K562 (cell line): ENCODE measurements at regions not wholly inside any gene's neighbourhood (a gene's known extent, or its start where the extent isn't known, plus 50 kb on each side); places are given as distances from the start of the nearest gene placed in this dataset.

Source experiments
- ATAC-seq: fragments of 200-7000 bp; cut with Tn5 transposase; 3 replicates; pipeline ENCODE4 v1.9.1; 2020; ENCODE audit warnings: moderate library complexity
- BruUV-seq: library from RNA; stranded (reverse); fragments of 400-500 nt; replicated peaks from 2 replicates; lab custom pipeline; 2021; lab: Mats Ljungman, UMichigan
- CTCF ChIA-PET: fragments of 300-600 bp; formaldehyde crosslinking; extraction: SDS; loops from one replicate; lab custom pipeline; 2021; ENCODE audit warnings: low intra/inter-chr PET ratio; lab: Yijun Ruan, JAX
- POLR2A ChIA-PET: fragments of 300-600, 350-650 bp; sonication (Branson Sonifier 250); formaldehyde crosslinking; extraction: SDS; loops from one replicate; lab custom pipeline; 2021; ENCODE audit warnings: antibody characterized with exemption, inconsistent platforms; lab: Yijun Ruan, JAX
- DNase-seq, 4 experiments: peaks; one replicate each; pipeline versions ENCODE4 v3.0.0 to v3.0.0-alpha.2; 2011 to 2018; ENCODE audit warnings: low spot score in 3 of 4, mixed read lengths in 3 of 4; ENCODE audit errors: extremely low read depth in 1 of 4
- FAIRE-seq: peaks from 2 replicates; lab custom pipeline; 2011; peaks lifted over from hg19 to GRCh38; lab: Jason Lieb, UNC
- H2AFZ ChIP-seq: 2 replicates; pipeline ENCODE4 v1.6.0; 2011; ENCODE audit warnings: low read depth, low read length, control low read depth, inconsistent platforms
- H3K27ac ChIP-seq: fragments of 200-600 bp; 3 replicates; pipeline ENCODE4 v1.8.0; 2011; ENCODE audit warnings: low read depth, mild to moderate bottlenecking, control low read depth, inconsistent platforms, low read length, moderate library complexity, mixed read lengths; ENCODE audit errors: extremely low read depth
- H3K27me3 ChIP-seq, 2 experiments: fragments of 300-600 bp in 1 of 2; 2 replicates in 1 of 2; 3 replicates in 1 of 2; pipeline versions ENCODE4 v1.6.0 to v1.8.0; 2011; ENCODE audit warnings: inconsistent platforms in 2 of 2, low read length in 2 of 2, mild to moderate bottlenecking in 1 of 2, mixed read lengths in 1 of 2, moderate library complexity in 1 of 2; ENCODE audit not compliant: control insufficient read depth in 2 of 2, insufficient read depth in 2 of 2
- H3K36me3 ChIP-seq: fragments of 300-600 bp; 3 replicates; pipeline ENCODE4 v1.8.0; 2011; ENCODE audit warnings: mild to moderate bottlenecking, low read length, inconsistent platforms; ENCODE audit not compliant: control insufficient read depth, insufficient read depth
- H3K4me1 ChIP-seq, 2 experiments: fragments of 200-600 bp in 1 of 2; replicated peaks in 1 of 2; 2 replicates in 1 of 2; 3 replicates in 1 of 2; pipeline versions ENCODE4 v1.5.1 to v1.8.0; 2011; ENCODE audit warnings: inconsistent platforms in 2 of 2, low read length in 2 of 2, mild to moderate bottlenecking in 1 of 2, mixed read lengths in 1 of 2, moderate library complexity in 1 of 2; ENCODE audit not compliant: control insufficient read depth in 2 of 2, insufficient read depth in 2 of 2
- H3K4me2 ChIP-seq: 2 replicates; pipeline ENCODE4 v1.6.1; 2011; ENCODE audit warnings: low read length, control low read depth, inconsistent platforms, mixed read lengths; ENCODE audit not compliant: insufficient read depth
- H3K4me3 ChIP-seq: fragments of 200-600 bp; sonication (generic), shearing (Covaris generic); 2 replicates; pipeline ENCODE4 v1.5.1; 2016; ENCODE audit warnings: control low read depth, inconsistent platforms
- H3K79me2 ChIP-seq: fragments of 200-600 bp; 3 replicates; pipeline ENCODE4 v1.8.0; 2011; ENCODE audit warnings: low read length, inconsistent platforms; ENCODE audit not compliant: control insufficient read depth, insufficient read depth
- H3K9ac ChIP-seq, 2 experiments: 2 replicates each; pipeline versions ENCODE4 v1.6.0 to v1.6.1; 2011; ENCODE audit warnings: low read depth in 2 of 2, low read length in 2 of 2, control low read depth in 1 of 2, inconsistent platforms in 1 of 2, mild to moderate bottlenecking in 1 of 2, mixed read lengths in 1 of 2; ENCODE audit not compliant: insufficient read depth in 1 of 2
- H3K9me1 ChIP-seq: one replicate; pipeline ENCODE4 v1.6.0; 2011; ENCODE audit warnings: inconsistent platforms, mild to moderate bottlenecking, low read length, moderate library complexity; ENCODE audit not compliant: control insufficient read depth, insufficient read depth
- H3K9me3 ChIP-seq: replicated peaks from 2 replicates; pipeline ENCODE4 v1.5.1; 2011; ENCODE audit warnings: low read depth, low read length, inconsistent platforms; ENCODE audit not compliant: control insufficient read depth, insufficient read depth
- H4K20me1 ChIP-seq: replicated peaks from 2 replicates; pipeline ENCODE4 v1.6.1; 2011; ENCODE audit warnings: low read length, inconsistent platforms, mixed read lengths; ENCODE audit not compliant: control insufficient read depth, insufficient read depth
- ELF4 ChIP-seq: fragments of 450-650 bp; formaldehyde crosslinking; IDR thresholded peaks from 2 replicates; pipeline ENCODE4 v1.4.0; 2022; ENCODE audit warnings: missing genetic modification characterization
- FOXK1 ChIP-seq: sonication (generic); formaldehyde crosslinking; IDR thresholded peaks from 2 replicates; pipeline ENCODE4 v1.8.0; 2022; ENCODE audit warnings: missing genetic modification reagents, mild to moderate bottlenecking, borderline replicate concordance
- HOXB6 ChIP-seq: fragments of 250-450 bp; sonication (Bioruptor Pico); IDR thresholded peaks from 2 replicates; pipeline ENCODE4 v1.5.1; 2022; ENCODE audit warnings: mild to moderate bottlenecking, borderline replicate concordance
- KAT8 ChIP-seq: fragments of 450-650 bp; IDR thresholded peaks from 2 replicates; pipeline ENCODE4 v1.6.1; 2016; ENCODE audit warnings: low read depth, mild to moderate bottlenecking
- PML ChIP-seq: IDR thresholded peaks from 2 replicates; pipeline ENCODE4 v1.6.1; 2012; ENCODE audit warnings: low read length, inconsistent platforms
- POLR3A ChIP-seq: IDR thresholded peaks from 2 replicates; pipeline ENCODE4 v1.6.1; 2011; ENCODE audit warnings: borderline replicate concordance, mild to moderate bottlenecking, moderate library complexity; ENCODE audit not compliant: insufficient read length, insufficient read depth; ENCODE audit errors: extremely low read depth
- PYGO2 ChIP-seq: fragments of 450-650 bp; IDR thresholded peaks from 2 replicates; pipeline ENCODE4 v1.6.1; 2016; ENCODE audit warnings: mild to moderate bottlenecking, missing genetic modification characterization, moderate library complexity, missing compliant biosample characterization
- SIN3B ChIP-seq: fragments of 450-650 bp; IDR thresholded peaks from 2 replicates; pipeline ENCODE4 v1.6.1; 2017; ENCODE audit warnings: low read depth, mild to moderate bottlenecking, moderate library complexity
- TFAM ChIP-seq: fragments of 250-450 bp; sonication (Bioruptor Pico); conservative IDR thresholded peaks from 2 replicates; pipeline ENCODE4 v1.5.0; 2021; ENCODE audit warnings: mild to moderate bottlenecking, moderate library complexity
- ZBTB12 ChIP-seq: fragments of 250-450 bp; sonication (Bioruptor Pico); IDR thresholded peaks from 2 replicates; pipeline ENCODE4 v1.4.0; 2020
- ZNF583 ChIP-seq: fragments of 250-450 bp; sonication (Bioruptor Pico); IDR thresholded peaks from 2 replicates; pipeline ENCODE4 v1.4.0; 2020
- WGBS: fragments of 100-300 bp; shearing (Covaris generic); methylation state at CpG from one replicate; pipeline ENCODE4 v1.1.6; 2016; ENCODE audit warnings: low coverage, mixed read lengths; ENCODE audit not compliant: insufficient coverage; ENCODE audit errors: missing lambda C conversion rate; 5-methylcytosine and 5-hydroxymethylcytosine counted together
- in situ Hi-C: fragments of 300-500 bp; cut with MboI; formaldehyde crosslinking; loops from 4 replicates; pipeline ENCODE4 v1.15.0; 2018; ENCODE audit warnings: inconsistent platforms, mixed read lengths
- intact Hi-C: fragments of 100-400 bp; cut with micrococcal nuclease; formaldehyde crosslinking; loops from 2 replicates; pipeline ENCODE4 v1.14.2; 2022
- TF ChIP-seq, protein P1 (sequence below): sonication (generic); formaldehyde crosslinking; IDR thresholded peaks from 2 replicates; pipeline ENCODE4 v1.4.0; 2020; ENCODE audit warnings: mild to moderate bottlenecking, missing genetic modification reagents

DNA sequence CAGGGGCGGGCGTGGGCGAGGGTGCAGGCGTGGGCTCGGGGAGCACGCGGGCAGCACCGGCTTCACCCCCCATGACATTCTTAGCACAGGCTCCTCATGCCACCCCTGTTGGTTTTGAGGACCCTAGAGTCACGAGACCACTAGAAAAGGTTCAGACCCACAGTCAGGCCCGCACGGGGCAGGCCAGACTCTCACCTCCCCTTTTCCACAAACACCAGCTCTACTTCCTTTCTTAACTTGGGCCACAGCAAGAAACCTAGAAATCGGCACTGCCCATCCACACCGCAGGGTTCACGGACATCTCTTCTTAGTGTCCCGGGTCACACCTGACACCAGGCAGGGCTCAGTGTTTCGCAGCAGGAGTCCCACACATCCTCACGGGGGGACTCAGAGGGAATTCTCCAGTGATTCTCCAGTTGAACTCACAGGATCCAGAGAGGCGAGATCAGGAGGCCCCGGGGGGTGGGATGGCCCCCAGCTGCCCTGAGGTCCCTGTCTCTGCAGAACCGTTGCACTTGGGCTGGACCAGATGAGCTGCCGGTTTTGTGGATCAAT, 52.0 kb downstream of the JAKMIP3 start:
- 3% methylated on average over 11 of the region's 21 CpGs for whole genome bisulfite sequencing
- H3K4me1 ChIP-seq = peaks cover 0 to 4% of the 10 kb centered on the region in 2 experiments; a peak in 2 of 5 replicates
- no peak overlapping the region for H3K4me2 ChIP-seq
- no peak overlapping the region for H3K9ac ChIP-seq
- in situ Hi-C loops = no loop called here
- no peaks in the 10 kb centered on the region for H3K36me3 ChIP-seq
- peaks cover 18 to 75% of the 10 kb centered on the region in 2 experiments; a peak in 4 of 5 replicates for H3K27me3 ChIP-seq
- POLR2A ChIA-PET = interaction anchor here (0.6 kb wide), 1 partner anchor 27 kb away, joined by 3 read pairs; no protein-coding TSS in a partner anchor
- no peak overlapping the region for H3K27ac ChIP-seq
- H3K4me3 ChIP-seq = no peak overlapping the region
- intact Hi-C loops = no loop called here
- no peaks in the 10 kb centered on the region for H3K79me2 ChIP-seq
- H3K9me3 ChIP-seq = no peaks in the 10 kb centered on the region
- no peak overlapping the region for H2AFZ ChIP-seq
- CTCF ChIA-PET = no interaction called here
- no peak for ATAC-seq
- BruUV-seq = no TSS peak
- TF ChIP-seq SIN3B (no peak), HOXB6 (CRISPR knock-in tag) (no peak), TFAM (CRISPR knock-in tag) (no peak), ZNF583 (CRISPR knock-in tag) (no peak), PML (no peak), ELF4 (CRISPR knock-in tag) (no peak), KAT8 (no peak), POLR3A (no peak), FOXK1 (CRISPR knock-in tag) (no peak), ZBTB12 (no peak), PYGO2 (tag) (no peak)
- TF ChIP-seq, protein P1, sequence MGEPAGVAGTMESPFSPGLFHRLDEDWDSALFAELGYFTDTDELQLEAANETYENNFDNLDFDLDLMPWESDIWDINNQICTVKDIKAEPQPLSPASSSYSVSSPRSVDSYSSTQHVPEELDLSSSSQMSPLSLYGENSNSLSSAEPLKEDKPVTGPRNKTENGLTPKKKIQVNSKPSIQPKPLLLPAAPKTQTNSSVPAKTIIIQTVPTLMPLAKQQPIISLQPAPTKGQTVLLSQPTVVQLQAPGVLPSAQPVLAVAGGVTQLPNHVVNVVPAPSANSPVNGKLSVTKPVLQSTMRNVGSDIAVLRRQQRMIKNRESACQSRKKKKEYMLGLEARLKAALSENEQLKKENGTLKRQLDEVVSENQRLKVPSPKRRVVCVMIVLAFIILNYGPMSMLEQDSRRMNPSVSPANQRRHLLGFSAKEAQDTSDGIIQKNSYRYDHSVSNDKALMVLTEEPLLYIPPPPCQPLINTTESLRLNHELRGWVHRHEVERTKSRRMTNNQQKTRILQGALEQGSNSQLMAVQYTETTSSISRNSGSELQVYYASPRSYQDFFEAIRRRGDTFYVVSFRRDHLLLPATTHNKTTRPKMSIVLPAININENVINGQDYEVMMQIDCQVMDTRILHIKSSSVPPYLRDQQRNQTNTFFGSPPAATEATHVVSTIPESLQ (CRISPR knock-in tag) = no peak
- DNase-seq = no peak
- no peaks in the 10 kb centered on the region for H3K9me1 ChIP-seq
- FAIRE-seq = no peak
- no peaks in the 10 kb centered on the region for H4K20me1 ChIP-seq
